Esophagus squamous epithelium (tissue), 5 donors: ENCODE measurements at regions not wholly inside any gene's neighbourhood (a gene's known extent, or its start where the extent isn't known, plus 50 kb on each side); places are given as distances from the start of the nearest gene placed in this dataset.

Experiments
- DNase-seq: peaks from one replicate; lab custom pipeline; 2025; lab: John Stamatoyannopoulos, UW
- H3K27ac ChIP-seq, 4 donors: fragments of 200-600 bp; sonication (generic); one replicate each; pipeline ENCODE4 v1.5.1; 2016 to 2019; ENCODE audit warnings: mild to moderate bottlenecking in 1 of 4
- H3K27me3 ChIP-seq, 4 donors: fragments of 200-600 bp; sonication (generic); 1 replicate in 3 of 4; 2 replicates in 1 of 4; pipeline versions ENCODE4 v1.5.1 to v1.6.0; 2017 to 2021; ENCODE audit warnings: antibody characterized with exemption in 1 of 4
- H3K36me3 ChIP-seq, 3 donors: fragments of 200-600 bp; sonication (generic); one replicate each; pipeline ENCODE4 v1.5.1; 2016 to 2019
- H3K4me1 ChIP-seq, 3 donors: fragments of 200-600 bp; sonication (generic); one replicate each; pipeline ENCODE4 v1.5.1; 2017 to 2019
- H3K4me3 ChIP-seq, 4 donors: fragments of 200-600 bp; sonication (generic); 1 replicate in 3 of 4; 2 replicates in 1 of 4; pipeline ENCODE4 v1.5.1; 2016 to 2019; ENCODE audit warnings: mild to moderate bottlenecking in 2 of 4, moderate library complexity in 1 of 4
- H3K9me3 ChIP-seq, 3 donors: fragments of 200-600 bp; sonication (generic); one replicate each; pipeline ENCODE4 v1.5.1; 2016 to 2019
- POLR2A ChIP-seq, 4 donors: fragments of 450-650 bp; IDR thresholded peaks; one replicate each; pipeline ENCODE4 v1.6.1; 2017; ENCODE audit warnings: antibody characterized with exemption in 4 of 4, mild to moderate bottlenecking in 4 of 4, moderate library complexity in 3 of 4
- WGBS, 2 donors: methylation state at CpG; one replicate each; pipeline ENCODE4 v1.1.5; 2018; 5-methylcytosine and 5-hydroxymethylcytosine counted together
- intact Hi-C: fragments of 100-400 bp; cut with DNase I; formaldehyde crosslinking; loops from one replicate; pipeline ENCODE4 v1.15.0; 2022
- TF ChIP-seq, protein P1 (sequence below), 6 experiments: fragments of 450-650 bp in 4 of 6; fragments of 200-600 bp in 2 of 6; sonication (generic) in 2 of 6; IDR thresholded peaks; one replicate each; pipeline ENCODE4 v1.5.1; 2016 to 2019; ENCODE audit warnings: antibody characterized with exemption in 6 of 6, mild to moderate bottlenecking in 4 of 6, moderate library complexity in 4 of 6
- donor health status: DM: yes; HTN: yes; CAD: no.

DNA sequence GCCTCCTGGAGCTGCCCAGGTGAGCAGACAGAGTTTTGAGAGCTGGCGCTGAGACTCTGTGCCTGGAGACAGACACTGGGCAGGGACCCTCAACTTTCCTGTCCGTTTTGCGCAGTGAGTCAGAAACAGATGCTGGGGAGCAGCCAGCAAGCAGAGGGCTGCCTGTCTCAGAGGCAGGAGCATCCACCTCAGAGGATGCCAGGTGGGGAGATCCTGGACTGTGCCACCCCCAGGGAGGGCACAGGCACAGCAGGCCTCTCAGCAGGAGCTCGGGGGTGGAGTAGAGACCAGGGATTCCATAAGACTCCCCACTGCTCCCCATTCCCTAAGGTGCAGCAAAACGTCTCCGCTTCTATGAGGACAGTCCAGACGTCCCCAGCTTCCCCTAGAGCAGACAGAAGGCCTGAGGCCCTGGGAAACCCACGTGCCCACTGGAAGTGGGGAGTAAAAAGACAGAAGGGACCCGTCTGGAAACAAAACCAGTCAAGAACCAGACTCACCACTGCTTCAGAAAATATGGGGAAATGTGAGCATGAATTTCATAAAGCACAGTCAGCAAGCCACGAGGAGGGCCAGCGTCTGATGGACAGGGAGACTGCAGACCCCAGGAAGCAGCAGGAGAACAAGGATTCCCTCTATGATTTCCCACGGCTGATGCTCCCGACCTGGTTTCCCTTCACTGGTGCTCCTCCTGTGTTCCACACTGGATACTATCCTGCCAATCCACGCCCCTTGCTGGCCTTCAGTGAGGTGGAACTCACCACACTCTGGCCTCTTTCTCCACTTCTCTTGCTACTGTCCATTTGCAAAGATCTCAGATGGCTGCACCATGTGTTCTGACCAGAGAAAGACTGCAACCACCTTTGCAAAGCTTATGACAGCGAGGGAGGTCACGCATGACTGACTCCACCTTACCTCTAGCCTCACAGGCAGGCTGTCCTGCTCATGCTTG lies 151.3 kb upstream of the FAM20C start:
- H3K9me3 ChIP-seq, result no peaks in the 10 kb centered on the region
- H3K4me1 ChIP-seq, result peaks cover 12 to 19% (median 14%) of the 10 kb centered on the region in 3 donors
- no peak overlapping the region for H3K27ac ChIP-seq
- WGBS, 2 donors, result 79% methylated on average over 8 to 13 of the region's 16 CpGs
- TF ChIP-seq, protein P1, sequence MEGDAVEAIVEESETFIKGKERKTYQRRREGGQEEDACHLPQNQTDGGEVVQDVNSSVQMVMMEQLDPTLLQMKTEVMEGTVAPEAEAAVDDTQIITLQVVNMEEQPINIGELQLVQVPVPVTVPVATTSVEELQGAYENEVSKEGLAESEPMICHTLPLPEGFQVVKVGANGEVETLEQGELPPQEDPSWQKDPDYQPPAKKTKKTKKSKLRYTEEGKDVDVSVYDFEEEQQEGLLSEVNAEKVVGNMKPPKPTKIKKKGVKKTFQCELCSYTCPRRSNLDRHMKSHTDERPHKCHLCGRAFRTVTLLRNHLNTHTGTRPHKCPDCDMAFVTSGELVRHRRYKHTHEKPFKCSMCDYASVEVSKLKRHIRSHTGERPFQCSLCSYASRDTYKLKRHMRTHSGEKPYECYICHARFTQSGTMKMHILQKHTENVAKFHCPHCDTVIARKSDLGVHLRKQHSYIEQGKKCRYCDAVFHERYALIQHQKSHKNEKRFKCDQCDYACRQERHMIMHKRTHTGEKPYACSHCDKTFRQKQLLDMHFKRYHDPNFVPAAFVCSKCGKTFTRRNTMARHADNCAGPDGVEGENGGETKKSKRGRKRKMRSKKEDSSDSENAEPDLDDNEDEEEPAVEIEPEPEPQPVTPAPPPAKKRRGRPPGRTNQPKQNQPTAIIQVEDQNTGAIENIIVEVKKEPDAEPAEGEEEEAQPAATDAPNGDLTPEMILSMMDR (IDR thresholded peaks at IDR 0.05), result no peak
- no peak overlapping the region for H3K4me3 ChIP-seq
- no peak for DNase-seq
- peaks cover 0 to 41% (median 0%) of the 10 kb centered on the region in 4 donors for H3K27me3 ChIP-seq
- intact Hi-C loops, result no loop called here
- H3K36me3 ChIP-seq, result no peaks in the 10 kb centered on the region

DNA sequence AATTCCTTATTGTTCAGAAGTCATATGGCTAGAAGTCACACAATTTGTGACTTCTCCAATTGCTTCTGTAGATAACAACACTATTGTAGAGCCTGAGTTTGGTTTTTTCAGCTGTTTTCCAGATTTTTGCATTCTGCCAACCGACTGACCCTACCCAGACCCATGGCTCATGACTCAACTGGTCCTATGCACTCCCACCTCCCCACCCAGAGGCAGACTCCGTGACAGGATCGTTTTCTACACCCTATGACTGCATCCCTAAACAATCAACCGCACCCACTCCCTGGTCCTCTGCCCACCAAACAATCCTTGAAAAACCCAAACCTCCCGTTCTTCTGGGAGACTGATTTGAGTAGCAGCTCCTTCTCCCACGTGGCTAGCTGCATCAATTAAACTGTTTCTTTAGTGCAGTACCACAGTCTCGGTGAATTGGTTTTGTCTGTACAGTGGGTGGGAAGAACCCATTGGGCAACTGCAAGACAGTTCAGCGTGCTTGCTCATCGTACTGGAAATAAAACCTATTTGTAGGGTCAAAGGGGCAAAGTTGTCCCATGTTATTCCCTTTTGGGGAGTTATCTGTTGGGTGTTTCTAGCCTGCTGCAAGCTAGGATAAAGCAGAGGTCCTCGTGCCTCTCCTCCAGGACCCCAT lies 150.3 kb upstream of the FAM20C start:
- H3K9me3 ChIP-seq, result no peaks in the 10 kb centered on the region
- WGBS, 2 donors, result 48 to 64% methylated on average over 7 to 10 of the region's 10 CpGs
- H3K27me3 ChIP-seq, result peaks cover 0 to 50% (median 0%) of the 10 kb centered on the region in 4 donors
- H3K36me3 ChIP-seq, result no peaks in the 10 kb centered on the region
- DNase-seq, result no peak
- intact Hi-C loops, result no loop called here
- TF ChIP-seq, protein P1 (IDR thresholded peaks at IDR 0.05), result no peak
- no peak for TF ChIP-seq POLR2A (IDR thresholded peaks at IDR 0.05)
- H3K4me3 ChIP-seq, result no peak overlapping the region
- H3K4me1 ChIP-seq, result peaks cover 12 to 19% (median 14%) of the 10 kb centered on the region in 3 donors
- no peak overlapping the region for H3K27ac ChIP-seq

DNA sequence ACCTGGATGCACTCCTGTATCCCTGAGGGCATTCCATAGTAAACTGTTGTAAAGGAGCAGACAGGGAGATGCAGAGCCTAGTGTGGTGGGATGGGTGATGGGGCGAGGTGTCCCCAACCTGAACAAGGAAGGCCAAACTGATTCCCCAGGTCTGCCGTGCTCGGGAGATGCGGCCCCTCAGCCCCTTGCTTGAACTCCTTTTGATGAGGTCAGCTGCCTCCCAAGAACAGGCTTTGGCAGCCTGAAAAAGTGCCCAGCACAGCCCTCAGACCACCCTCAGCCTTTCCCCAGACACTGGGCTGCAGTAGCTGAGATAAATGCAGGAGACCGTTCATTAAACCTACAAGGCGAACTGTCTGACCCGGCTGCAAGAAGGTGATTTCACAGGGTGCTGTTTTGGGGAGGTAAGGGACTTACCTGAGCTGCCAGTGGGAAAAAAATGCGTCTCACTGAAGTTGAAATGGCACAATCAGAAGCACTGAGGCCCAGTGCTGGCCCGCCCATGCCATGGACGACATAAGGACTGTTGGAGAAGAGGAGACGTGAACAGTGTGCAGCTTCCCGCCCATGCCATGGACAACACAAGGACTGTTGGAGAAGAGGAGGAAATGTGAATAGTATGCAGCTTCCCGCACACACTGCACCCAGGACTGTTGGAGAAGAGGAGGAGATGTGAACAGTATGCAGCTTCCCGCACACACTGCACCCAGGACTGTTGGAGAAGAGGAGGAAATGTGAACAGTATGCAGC lies 148.4 kb upstream of the FAM20C start:
- DNase-seq, result no peak
- Histone ChIP-seq H3K36me3 (no peaks in the 10 kb centered on the region), H3K4me3 (no peak overlapping the region), H3K27me3 (peaks cover 0 to 50% (median 0%) of the 10 kb centered on the region in 4 donors), H3K27ac (no peak overlapping the region), H3K9me3 (no peaks in the 10 kb centered on the region), H3K4me1 (peaks cover 12 to 19% (median 14%) of the 10 kb centered on the region in 3 donors)
- intact Hi-C loops, result no loop called here
- no peak for TF ChIP-seq POLR2A (IDR thresholded peaks at IDR 0.05)
- TF ChIP-seq, protein P1 (IDR thresholded peaks at IDR 0.05), result no peak
- WGBS, 2 donors, result 89 to 90% methylated on average over 11 of the region's 14 CpGs

DNA sequence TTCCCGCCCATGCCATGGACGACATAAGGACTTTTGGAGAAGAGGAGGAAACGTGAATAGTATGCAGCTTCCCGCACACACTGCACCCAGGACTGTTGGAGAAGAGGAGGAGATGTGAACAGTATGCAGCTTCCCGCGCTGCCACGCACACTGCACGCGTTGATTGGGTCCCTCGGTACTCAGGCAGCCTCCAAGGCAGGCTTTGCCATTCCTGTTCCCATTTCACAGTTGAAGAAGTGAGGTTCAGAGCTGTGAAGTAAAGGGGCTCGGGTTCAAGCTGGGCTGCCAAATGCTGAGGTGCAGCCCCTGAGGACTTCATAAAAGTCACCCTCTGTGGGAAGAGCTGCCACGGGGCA lies 147.9 kb upstream of the FAM20C start:
- no peak for DNase-seq
- Histone ChIP-seq H3K4me3 (no peak overlapping the region), H3K4me1 (peaks cover 12 to 19% (median 14%) of the 10 kb centered on the region in 3 donors), H3K36me3 (no peaks in the 10 kb centered on the region), H3K9me3 (no peaks in the 10 kb centered on the region), H3K27ac (no peak overlapping the region), H3K27me3 (peaks cover 0 to 50% (median 0%) of the 10 kb centered on the region in 4 donors)
- no peak for TF ChIP-seq POLR2A (IDR thresholded peaks at IDR 0.05)
- TF ChIP-seq, protein P1 (IDR thresholded peaks at IDR 0.05), result no peak
- intact Hi-C loops, result no loop called here
- WGBS, 2 donors, result 85 to 88% methylated on average over 12 of the region's 12 CpGs
